Heart left ventricle (tissue), 13 donors: ENCODE measurements at regions not wholly inside any gene's neighbourhood (a gene's known extent, or its start where the extent isn't known, plus 50 kb on each side); places are given as distances from the start of the nearest gene placed in this dataset.

Experiments used
- CTCF ChIP-seq, 12 donors: fragments of 200-600 bp; sonication (generic) in 4 of 12; IDR thresholded peaks; one replicate each; pipeline versions ENCODE4 v1.5.0 to v1.8.0; 2018 to 2022; ENCODE audit warnings: antibody characterized with exemption in 12 of 12, mild to moderate bottlenecking in 5 of 12
- POLR2A ChIP-seq, 2 donors: fragments of 450-650 bp; IDR thresholded peaks; one replicate each; pipeline ENCODE4 v1.6.1; 2017; ENCODE audit warnings: antibody characterized with exemption in 2 of 2, mild to moderate bottlenecking in 2 of 2, moderate library complexity in 2 of 2
- donor health status: ischemic (EF 13 %, LVEDD 7.1; RV severe dilation, severe dysfunction).
- donor health status: DM: no; HTN: yes; CAD: no.
- donor health status: DM: no; HTN: no; CAD: no.
- donor health status: ischemic (EF 25% LVEDD 6.9; RV normal size, moderate dysfunction).
- donor health status: ischemic (EF 25% LVEDD 5.7; RV mildly dilated, moderate dysfunction).
- donor health status: ischemic (EF 35%, LVEDD 5.7; RV mildly dilated, moderate dysfunction).
- donor health status: nonischemic (EF 11% LVEDD 7.7; RV severe dilation, severe dysfunction).
- donor health status: DM: yes; HTN: yes; CAD: no.
- donor health status: PGD.
- donor health status: ischemic (EF 29% LVEDD 5.4; RV normal size, mild dysfunction).
- donor health status: nonischemic (EF 23%, LVEDD 6.1; RV moderate dilation, normal function).

DNA sequence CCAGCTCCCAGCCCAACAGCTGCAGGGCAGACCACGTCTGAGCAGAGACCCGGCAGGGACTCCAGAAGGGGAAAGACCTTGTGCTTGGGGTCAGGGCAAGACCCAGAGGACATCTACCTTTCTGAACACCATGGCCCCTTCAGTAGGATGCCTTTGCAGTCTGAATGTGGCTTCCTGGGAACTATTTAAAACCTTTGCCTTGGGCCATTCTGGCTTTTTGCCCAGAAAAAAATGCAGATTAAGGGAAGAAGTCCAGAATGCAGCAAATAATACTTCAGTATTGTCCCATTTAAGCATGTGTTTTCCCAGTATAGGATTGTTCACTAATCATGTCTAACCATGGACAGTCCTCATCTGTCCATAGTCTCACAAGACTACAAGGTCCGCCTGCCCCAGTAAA lies 67.5 kb upstream of the ERCC6L2 start:
- TF ChIP-seq CTCF (IDR thresholded peaks at IDR 0.05) (no peak), POLR2A (IDR thresholded peaks at IDR 0.05) (no peak)
